HS-27A (cell line): ENCODE measurements at regions not wholly inside any gene's neighbourhood (a gene's known extent, or its start where the extent isn't known, plus 50 kb on each side); places are given as distances from the start of the nearest gene placed in this dataset.

Experiments used
- DNase-seq: peaks from one replicate; pipeline ENCODE4 v3.0.0-alpha.2; 2012; ENCODE audit warnings: low read depth, missing footprints

DNA sequence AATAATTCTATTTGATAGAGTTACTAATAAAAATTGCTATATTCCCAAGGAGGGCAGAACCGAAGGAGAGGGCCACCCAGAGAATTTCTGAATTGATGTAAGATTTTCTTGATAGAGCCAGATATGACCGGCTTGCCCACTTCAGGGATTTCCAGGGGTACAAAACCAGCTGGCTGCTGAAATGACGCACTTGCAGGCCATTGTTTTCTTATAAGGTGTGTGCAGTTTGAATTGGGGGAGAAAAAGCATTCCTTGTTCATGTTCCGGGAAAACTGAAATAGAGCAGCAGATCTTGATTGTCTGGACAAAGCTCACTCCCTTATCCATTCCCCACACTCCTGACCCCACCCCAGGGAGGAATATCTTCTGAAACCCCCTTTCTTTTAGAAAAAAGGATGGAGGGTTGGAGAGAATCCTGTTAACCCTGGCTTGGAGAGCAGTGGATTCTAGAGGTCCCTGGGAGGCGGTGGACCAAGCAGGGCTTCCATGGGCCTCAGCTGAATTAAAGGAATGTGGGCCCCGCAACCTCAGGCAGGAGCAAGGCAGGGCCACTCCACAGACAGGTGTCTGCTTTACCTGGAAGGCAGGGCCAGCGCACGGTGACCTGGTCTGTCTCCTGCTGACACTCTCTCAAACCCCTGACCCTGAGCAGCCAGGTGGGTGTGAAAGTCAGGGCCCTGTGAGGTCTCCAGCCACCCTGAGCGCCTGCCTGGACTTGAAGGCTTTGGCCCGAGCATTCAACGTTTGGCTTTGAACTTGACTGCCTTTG is 96.4 kb downstream of the TMEM170B start:
- DNase-seq = no peak

DNA sequence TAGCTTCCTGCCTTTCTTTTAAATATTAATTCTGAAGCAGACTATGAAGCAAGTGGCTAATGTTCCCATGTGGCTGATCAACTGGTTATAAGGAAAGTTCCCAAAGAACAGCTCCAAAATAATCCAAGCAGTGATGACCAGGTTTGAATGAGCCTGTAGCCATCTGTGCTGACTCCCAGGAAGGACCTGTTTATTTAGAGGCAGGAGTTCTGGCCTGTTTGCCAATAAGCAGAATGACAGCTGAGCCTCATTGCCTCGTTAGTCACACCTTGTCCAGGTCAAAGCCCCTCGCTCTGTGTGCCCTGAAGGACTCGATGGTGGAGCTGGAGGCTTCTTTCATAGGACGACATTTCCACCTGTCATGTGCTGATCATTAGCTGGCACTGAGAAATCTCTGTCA is 97.4 kb downstream of the TMEM170B start:
- no peak for DNase-seq

DNA sequence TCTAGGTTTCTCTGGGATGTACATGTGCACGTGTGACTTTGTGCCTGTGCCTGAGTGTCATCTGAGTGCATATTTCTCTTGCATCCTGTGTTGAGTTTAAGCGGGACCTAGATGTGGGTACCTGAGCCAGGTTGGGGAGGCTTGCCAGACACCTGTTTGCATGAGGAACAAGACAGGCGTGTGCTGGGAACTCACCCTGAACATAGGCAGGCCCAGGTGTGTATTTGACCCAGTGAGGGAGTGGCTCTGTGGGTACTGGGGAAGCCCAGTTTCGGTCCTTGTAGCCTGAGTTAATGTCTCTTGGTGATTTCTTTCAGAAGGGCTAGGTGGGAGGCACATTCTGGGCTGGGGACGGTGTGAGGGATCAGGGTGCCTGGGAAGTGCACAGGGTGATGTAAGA is 98.6 kb downstream of the TMEM170B start:
- no peak for DNase-seq

DNA sequence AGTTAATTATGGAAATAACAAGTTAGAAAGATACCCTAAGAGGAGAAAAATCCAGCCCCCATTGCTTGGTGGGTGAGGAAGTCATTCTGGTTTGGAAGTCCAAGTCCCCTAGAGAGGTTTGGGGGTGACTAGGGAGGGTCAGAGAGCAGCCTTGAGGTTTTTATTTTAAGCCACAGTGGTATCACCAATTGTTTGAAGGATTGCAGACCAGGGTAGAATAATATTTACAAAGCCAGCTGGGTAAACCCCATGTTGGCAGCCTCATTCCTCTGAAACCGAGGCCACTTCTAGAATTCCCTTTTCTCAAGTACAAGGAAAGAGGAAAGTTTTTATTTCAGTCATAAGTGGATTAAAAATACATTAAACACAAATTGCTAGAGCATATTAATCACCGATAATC is 99.7 kb downstream of the TMEM170B start:
- no peak for DNase-seq

DNA sequence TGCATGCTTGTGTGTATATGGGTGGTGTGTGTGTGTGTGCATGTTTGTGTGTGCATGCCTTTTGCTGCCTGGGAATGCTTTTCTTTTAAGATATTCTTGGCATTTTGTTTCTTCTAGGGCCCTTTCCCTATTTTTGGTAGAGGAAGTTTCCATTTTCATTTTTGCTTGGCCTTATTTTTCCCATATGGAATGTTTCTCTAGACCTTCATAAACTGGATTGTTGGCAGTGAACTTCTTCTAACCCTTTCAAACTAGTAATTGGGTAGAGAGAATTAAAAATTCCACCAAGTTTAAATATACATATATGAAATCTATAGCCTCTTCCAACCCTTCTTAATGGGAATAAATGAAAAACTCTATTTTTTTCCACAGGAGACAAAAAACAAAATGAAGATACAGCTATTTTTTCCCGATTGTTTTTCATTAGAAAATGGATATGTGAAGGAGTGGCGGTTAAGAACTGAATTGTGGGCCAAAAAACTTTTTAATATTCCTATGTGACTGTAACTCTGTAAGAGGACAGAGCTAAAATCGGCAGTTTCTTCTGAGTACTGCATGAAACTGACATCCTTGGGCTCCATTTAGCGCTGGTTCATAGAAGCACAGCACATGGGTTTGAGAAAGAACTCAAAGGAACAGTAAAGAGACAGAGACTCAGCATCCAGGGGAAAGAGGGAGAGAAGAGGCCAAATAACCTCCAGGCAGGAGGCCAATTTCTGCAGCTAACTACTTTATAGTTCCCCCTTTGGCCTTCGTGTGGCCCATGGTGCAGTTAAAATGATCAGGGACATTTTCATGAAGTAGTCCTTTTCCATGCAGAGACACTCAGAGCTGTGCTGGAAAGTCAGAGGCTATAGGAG is 102.1 kb downstream of the TMEM170B start:
- no peak for DNase-seq

DNA sequence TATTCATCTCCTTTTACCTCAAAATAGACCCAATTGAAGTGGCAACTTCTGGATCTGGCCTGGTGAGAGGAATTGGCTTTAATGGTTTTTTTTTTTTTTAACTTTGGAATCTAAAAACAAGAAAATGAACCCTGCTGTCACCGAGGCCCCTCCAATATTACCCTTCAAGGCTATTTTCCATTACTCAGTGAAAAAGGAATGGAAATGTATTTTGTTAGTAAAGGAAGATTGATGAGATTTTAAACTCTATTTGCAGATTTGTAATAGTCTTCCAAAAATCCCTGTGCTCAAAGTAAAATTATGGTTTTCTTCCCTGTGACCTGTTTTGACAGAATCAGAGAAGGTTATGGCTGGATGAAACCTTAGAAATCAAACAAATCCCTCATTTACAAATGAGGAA is 102.9 kb downstream of the TMEM170B start:
- DNase-seq = no peak

DNA sequence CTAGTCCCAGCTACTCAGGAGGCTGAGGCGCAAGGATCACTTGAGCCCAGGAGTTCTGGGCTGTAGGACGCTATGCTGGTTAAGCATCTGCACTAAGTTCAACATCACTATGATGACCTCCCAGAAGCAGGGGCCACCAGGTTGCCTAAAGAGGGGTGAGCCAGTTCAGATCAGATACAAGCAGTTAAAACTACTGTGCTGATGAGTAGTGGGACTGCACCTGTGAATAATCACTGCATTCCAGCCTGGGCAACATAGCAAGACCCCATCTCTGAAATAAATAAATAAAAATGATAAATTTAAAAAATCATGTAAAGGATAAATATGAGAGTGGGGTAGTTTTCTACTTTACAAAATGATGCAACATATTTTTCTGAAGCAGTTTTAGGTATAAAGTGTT is 106.5 kb downstream of the TMEM170B start:
- no peak for DNase-seq

DNA sequence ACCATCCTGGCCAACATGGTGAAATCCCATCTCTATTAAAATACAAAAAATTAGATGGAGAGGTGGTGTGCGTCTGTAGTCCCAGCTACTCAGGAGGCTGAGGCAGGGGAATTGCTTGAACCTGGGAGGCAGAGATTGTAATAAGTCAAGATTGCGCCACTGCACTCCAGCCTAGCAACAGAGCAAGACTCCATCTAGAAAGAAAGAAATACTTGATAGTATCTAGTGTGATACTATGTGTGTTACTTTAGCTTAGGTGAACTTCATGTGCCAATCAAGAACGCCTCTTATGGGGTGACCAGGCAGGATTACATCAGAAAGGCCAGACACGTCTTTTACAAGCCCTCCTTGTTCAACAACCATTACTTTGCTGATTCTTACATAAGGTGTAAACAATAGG is 107.1 kb downstream of the TMEM170B start:
- DNase-seq = no peak

DNA sequence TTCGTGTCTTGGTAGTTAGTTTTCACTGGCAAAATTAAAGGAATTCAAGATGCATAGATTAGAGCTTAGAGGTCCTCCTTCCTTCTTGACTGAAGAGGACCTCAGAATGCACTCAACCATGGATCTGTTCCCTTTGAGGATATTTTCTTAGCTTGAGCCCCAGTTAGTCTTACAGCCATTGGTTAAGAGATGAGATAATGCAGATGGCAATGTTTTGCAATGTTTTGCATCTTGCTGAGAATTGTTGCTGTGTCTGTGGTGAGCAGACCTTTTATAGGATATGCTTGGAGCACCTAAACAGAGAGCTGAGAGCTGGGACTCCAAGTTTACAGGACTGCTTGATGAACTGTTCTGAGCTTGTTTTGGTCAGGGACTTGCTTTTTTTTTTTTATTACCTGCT is 107.5 kb downstream of the TMEM170B start:
- DNase-seq = no peak

DNA sequence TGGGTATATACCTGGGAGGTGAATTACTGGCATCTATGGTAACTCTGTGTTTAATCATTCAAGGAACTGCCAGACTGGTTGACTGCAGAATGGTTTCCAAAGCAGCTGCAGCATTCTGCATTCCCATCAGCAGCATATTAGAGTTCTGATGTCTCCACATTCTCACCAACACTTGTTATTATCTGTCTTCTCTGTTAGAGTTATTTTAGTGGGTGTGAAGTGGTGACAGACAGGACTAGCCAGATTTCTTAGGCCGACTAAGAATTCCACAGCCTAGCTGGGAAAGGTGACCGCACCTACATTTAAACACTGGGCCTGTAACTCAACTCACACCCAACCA is 110.9 kb downstream of the TMEM170B start:
- DNase-seq = no peak

DNA sequence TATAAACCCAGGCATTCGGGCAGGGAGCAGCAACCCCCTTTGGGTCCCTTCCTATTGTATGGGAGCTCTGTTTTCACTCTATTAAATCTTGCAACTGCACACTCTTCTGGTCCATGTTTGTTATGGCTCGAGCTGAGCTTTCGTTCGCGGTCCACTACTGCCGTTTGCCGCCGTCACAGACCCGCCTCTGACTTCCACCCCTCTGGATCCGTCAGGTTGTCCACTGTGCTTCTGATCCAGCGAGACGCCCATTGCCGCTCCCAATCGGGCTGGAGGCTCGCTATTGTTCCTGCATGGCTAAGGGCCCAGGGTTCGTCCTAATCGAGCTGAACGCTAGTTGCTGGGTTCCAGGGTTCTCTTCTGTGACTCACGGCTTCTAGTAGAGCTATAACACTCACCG is 111.3 kb downstream of the TMEM170B start:
- DNase-seq = no peak

DNA sequence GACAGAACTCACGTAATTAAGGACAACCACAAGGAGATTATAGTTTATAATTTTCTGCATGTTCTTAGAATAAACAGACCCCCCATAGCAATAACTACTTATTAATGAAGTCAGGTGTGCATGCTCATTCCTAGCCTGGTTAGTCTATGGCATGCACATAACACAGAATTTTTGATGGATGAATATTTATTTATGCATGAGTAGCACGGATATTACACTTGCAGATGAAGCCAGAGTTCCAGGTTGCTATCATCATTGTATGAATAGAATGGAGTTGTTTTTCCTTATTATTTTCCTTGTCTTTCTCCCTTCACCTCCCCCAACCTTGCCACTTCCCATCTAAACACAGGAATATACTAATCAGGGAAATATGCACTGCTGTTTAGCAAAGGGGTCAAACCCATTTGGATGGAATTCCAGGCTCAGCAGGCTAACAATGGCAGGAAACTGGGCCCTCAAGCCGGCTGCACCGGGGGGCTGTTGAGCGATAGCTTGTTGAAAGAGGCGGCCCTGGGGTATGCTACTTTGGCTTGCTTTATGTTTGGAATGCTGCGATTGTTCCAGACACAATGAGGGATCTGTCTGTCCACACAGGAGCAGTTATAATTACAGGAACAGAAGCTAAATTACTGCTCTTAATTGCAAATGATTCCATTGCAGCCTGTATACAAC is 112.6 kb downstream of the TMEM170B start:
- peak; percentile 71 for DNase-seq

DNA sequence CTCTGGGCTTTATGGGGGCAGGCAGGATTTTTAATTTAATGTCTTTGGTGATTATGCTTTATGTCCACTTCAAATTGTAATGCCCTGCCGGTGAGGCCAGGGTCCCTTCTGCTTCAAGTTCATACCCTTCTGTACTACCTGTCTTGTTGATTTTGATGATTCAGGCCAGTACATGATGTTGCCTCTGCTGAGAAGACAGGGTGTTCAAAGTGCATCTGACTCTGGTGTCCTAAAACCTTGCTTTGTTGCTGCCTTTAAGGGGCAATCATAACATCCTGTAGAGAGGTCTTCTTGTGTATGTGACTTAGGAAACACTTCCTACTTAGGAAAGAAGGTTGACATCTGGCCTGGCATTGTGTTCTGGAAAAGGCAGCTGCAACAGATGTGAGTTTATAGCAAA is 113.2 kb downstream of the TMEM170B start:
- DNase-seq = no peak

DNA sequence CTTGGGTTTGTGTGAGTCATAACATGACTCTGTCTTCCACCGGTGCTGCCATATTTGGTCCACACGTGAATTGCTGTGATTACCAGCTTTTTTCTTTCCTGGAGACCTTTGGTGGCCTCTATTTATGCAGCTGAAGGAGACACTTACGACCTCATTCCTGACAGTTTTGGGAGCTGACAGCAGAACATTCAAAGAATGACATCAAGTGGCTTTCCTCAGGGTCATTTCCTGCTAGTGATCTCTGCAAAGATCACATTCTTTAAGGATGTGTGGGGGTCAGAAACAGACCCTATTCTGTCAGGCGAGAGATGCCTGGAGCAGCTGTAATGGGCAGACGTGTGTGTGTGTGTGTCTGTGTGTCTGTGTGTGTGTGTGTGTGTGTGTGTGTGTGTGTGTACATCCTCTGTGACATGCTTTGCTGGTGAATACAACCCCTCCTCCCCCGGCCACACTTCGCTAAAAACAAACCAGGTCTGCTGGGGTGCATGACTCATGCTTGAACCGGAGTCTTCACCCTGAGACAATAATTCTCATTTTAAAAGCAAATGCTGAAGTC is 115.6 kb downstream of the TMEM170B start:
- peak; percentile 95 for DNase-seq

DNA sequence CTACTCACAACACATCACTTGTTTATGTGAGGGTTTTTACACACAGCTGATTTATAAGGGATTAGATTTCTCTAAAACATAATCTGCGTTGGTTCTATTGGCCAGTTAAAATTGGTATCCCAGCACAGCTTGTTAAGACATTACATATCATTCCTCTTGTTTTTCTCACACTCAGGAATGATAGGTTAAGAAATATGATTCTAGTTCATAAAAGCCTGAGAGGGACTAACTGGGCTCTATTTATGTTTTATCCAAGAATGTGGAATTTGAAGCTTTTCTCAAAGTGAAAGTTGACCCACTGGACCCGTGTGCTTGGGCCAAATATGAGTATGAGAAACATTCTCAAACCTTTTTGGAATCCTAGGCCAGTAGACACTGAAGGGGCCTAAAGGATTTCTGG is 117.3 kb downstream of the TMEM170B start:
- DNase-seq = no peak

DNA sequence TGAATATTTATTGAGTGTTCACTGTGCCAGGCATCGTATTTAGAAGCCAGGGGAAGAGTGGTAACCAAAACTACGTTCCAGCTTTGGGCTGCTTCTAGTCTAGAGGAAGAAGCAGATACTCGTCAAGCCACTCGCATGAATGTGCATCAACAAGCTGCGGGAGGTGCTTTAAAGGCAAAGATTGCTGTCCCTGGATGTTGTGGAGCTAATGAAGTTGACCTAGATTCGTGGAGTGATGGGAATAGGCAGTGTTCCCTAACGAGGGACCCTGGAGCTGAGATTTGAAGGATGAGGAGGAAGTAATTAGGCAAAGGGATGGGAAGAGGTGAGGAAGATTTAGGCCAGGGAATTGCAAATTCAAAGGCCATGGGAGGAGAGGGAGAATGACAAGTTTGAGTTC is 118.9 kb downstream of the TMEM170B start:
- DNase-seq = no peak

DNA sequence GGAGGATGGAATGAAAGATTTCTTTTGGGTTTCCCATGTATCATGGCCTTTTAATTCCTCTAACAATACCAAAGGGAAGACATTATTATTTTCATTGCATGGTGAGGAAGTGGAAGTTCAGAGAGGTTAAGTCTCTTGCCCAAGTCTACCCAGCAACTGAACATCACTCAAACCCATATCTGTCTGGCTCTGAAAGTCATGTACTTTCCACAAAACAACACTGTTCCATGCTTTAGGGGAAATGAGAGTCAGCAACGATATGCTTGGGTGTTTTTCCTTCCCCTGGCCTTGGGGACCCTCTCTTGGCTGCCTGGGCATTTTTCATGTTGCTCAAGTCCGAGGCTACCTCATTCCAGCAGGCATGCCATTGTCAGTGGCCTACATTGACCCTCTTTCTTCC is 118.8 kb downstream of the ADTRP start:
- DNase-seq = no peak

DNA sequence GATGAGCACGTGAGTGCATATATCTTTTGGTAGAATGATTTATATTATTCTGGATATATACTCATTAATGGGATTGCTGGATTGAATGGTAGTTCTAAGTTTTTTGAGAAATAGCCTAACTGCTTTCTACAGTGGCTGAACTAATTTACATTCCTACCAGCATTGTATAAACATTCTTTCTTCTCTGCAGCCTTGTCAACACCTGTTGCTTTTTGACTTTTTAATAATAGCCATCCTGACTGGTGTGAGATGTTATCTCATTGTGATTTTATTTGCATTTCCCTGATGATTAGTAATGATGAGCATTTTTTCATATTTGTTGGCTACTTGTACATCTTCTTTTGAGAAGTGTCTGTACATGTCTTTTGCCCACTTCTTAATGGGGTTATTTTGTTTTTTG is 116.3 kb downstream of the ADTRP start:
- DNase-seq = no peak

DNA sequence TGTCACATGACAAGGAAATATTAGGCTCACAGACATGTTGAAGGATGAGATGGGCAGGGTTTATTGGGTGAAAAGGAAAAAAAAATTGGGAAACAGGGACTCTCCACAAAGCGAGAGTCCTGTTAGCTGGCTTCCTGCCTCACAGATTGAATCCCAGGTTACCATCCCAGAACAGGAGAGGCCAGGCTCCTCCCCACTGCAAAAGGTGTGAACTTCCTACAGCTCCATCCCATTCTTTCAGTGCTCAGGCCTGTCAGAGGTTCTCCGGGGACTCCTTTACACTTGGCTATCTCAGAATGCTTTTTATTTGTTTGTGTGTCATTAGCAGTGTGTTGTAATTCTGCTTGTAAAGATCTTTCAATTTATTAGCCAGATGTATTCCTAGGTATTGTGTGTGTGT is 115.1 kb downstream of the ADTRP start:
- DNase-seq = no peak
